Kidney (tissue), 13 donors: ENCODE measurements at regions not wholly inside any gene's neighbourhood (a gene's known extent, or its start where the extent isn't known, plus 50 kb on each side); places are given as distances from the start of the nearest gene placed in this dataset.

Experiments used
- DNase-seq, 5 donors: peaks; one replicate each; pipeline ENCODE4 v3.0.0-alpha.2; 2013 to 2020
- FAIRE-seq: peaks from 2 replicates; lab custom pipeline; 2012; peaks lifted over from hg19 to GRCh38; lab: Jason Lieb, UNC
- H3K27ac ChIP-seq, 2 donors: one replicate each; pipeline ENCODE4 v1.7.0; 2013; ENCODE audit warnings: low read depth in 2 of 2, low read length in 2 of 2, inconsistent platforms in 1 of 2
- H3K27me3 ChIP-seq: one replicate; pipeline ENCODE4 v1.7.1; 2013; ENCODE audit warnings: low read length, inconsistent platforms; ENCODE audit not compliant: control insufficient read depth, insufficient read depth
- H3K36me3 ChIP-seq, 3 donors: one replicate each; pipeline versions ENCODE4 v1.7.0 to v1.7.1; 2013; ENCODE audit warnings: low read length in 3 of 3, control low read depth in 1 of 3, inconsistent platforms in 1 of 3; ENCODE audit not compliant: insufficient read depth in 3 of 3, control insufficient read depth in 2 of 3
- H3K4me1 ChIP-seq, 3 donors: one replicate each; pipeline versions ENCODE4 v1.7.0 to v1.7.1; 2013; ENCODE audit warnings: low read length in 3 of 3, inconsistent platforms in 1 of 3, low read depth in 1 of 3; ENCODE audit not compliant: control insufficient read depth in 2 of 3, insufficient read depth in 2 of 3
- H3K4me3 ChIP-seq, 3 donors: one replicate each; pipeline versions ENCODE4 v1.7.0 to v1.8.1; 2013; ENCODE audit warnings: low read length in 3 of 3, control low read depth in 1 of 3, inconsistent platforms in 1 of 3
- H3K9ac ChIP-seq, 3 donors: one replicate each; pipeline versions ENCODE4 v1.7.0 to v1.7.1; 2013; ENCODE audit warnings: low read length in 3 of 3, control low read depth in 1 of 3, inconsistent platforms in 1 of 3
- H3K9me3 ChIP-seq, 3 donors: one replicate each; pipeline versions ENCODE4 v1.7.0 to v1.7.1; 2013; ENCODE audit warnings: low read length in 3 of 3, control low read depth in 1 of 3, inconsistent platforms in 1 of 3; ENCODE audit not compliant: control insufficient read depth in 2 of 3, insufficient read depth in 1 of 3
- intact Hi-C: fragments of 100-400 bp; cut with DNase I; formaldehyde crosslinking; loops from one replicate; pipeline ENCODE4 v1.11.1; 2022
- TF ChIP-seq, protein P1 (sequence below): IDR thresholded peaks from 3 replicates; pipeline ENCODE4 v1.5.1; 2012; ENCODE audit warnings: mild to moderate bottlenecking, moderate library complexity, borderline replicate concordance; ENCODE audit not compliant: insufficient read depth; ENCODE audit errors: extremely low read depth
- donor health status: control.
- donor health status: control.
- donor health status: control.
- donor health status: control.
- donor health status: control.
- donor health status: DM: yes; HTN: yes; CAD: no.
- donor health status: Normal renal cell carcinoma (clear cell type).

DNA sequence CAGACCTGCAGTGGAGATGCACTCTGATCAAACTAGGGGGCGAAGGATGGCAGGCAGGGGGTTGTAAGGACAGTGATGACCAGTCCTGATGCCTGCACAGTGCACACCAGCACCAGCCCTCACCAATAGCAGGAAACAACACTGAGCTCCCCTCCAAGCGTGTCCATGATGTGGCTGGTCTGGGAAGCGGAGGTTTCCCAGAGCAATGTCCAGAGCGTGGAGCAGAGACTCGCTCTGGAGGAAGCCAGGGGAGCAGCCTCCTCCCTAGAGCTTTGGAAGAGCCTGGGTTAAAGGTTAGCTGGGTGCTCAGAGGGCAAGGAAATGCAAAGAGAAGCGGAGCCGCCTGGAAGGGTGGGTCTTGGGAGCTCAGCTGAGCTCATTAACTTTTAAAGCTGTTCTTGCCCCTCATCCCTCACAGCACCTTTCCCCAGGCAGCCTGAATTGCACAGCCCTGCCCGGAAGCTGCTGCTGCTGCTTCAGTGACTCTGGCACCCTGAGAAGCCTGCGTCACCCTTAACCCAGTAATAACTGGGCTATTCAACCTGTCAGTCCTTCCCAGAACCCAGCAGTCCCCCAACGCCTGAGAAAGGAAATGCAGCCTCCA, 162.2 kb upstream of the RAB4A start:
- DNase-seq = peak; percentile 74 to 85 (median 81)
- intact Hi-C loops = no loop called here
- no peak for FAIRE-seq
- no peak overlapping the region for H3K9ac ChIP-seq
- peaks cover 0 to 2% (median 0%) of the 10 kb centered on the region in 3 donors for H3K4me1 ChIP-seq
- no peak overlapping the region for H3K4me3 ChIP-seq
- H3K36me3 ChIP-seq = no peaks in the 10 kb centered on the region
- no peaks in the 10 kb centered on the region for H3K9me3 ChIP-seq
- no peaks in the 10 kb centered on the region for H3K27me3 ChIP-seq
- TF ChIP-seq, protein P1, sequence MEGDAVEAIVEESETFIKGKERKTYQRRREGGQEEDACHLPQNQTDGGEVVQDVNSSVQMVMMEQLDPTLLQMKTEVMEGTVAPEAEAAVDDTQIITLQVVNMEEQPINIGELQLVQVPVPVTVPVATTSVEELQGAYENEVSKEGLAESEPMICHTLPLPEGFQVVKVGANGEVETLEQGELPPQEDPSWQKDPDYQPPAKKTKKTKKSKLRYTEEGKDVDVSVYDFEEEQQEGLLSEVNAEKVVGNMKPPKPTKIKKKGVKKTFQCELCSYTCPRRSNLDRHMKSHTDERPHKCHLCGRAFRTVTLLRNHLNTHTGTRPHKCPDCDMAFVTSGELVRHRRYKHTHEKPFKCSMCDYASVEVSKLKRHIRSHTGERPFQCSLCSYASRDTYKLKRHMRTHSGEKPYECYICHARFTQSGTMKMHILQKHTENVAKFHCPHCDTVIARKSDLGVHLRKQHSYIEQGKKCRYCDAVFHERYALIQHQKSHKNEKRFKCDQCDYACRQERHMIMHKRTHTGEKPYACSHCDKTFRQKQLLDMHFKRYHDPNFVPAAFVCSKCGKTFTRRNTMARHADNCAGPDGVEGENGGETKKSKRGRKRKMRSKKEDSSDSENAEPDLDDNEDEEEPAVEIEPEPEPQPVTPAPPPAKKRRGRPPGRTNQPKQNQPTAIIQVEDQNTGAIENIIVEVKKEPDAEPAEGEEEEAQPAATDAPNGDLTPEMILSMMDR = no peak
- no peak overlapping the region for H3K27ac ChIP-seq

DNA sequence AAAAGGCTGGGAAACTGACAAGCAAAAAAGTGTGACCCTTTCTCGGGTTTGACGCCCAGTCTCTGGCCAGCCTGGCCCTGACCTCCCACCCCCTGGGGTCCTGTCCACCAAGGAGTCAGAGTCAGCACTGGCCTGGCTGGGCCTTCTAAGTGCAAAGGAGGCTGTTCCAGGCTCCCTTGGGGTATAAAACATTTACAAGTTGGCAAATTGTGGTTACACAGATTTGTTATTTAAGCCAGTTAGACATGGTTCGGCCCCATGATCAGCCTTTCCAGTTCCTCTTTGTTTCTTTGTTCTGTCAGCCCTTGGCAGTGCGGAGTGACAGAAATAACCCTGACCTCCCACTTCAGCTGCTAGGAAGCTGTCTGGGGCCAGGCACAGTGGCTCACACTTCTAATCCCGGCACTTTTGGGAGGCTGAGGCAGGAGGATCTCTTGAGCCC, 161.6 kb upstream of the RAB4A start:
- Histone ChIP-seq H3K27me3 (no peaks in the 10 kb centered on the region), H3K9ac (no peak overlapping the region), H3K9me3 (no peaks in the 10 kb centered on the region), H3K27ac (no peak overlapping the region), H3K36me3 (no peaks in the 10 kb centered on the region), H3K4me3 (no peak overlapping the region), H3K4me1 (peaks cover 0 to 2% (median 0%) of the 10 kb centered on the region in 3 donors)
- no peak for FAIRE-seq
- TF ChIP-seq, protein P1 = no peak
- intact Hi-C loops = no loop called here
- peak in 2 of 5 donors; percentile 41 to 44 for DNase-seq

DNA sequence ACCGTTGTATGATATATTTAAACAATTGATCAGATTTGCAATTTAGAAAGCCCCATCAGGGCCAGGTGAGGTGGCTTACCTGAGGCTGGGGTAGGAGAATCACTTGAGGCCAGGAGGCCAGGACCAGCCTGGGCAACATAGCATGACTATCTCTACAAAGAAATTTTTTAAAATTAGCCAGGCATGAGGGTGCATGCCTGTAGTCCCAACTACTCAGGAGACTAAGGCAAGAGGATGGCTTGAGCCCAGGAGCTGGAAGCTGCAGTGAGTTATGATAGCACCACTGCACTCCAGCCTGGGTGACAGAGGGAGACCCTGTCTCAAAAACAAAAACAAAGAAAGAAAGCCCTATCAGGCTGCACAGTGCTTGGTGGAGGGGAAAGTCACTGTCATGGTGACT, 159.9 kb upstream of the RAB4A start:
- H3K36me3 ChIP-seq = no peaks in the 10 kb centered on the region
- no peak overlapping the region for H3K27ac ChIP-seq
- no peak overlapping the region for H3K9ac ChIP-seq
- intact Hi-C loops = no loop called here
- H3K4me3 ChIP-seq = no peak overlapping the region
- TF ChIP-seq, protein P1 = no peak
- no peak for FAIRE-seq
- H3K4me1 ChIP-seq = peaks cover 0 to 2% (median 0%) of the 10 kb centered on the region in 3 donors
- H3K27me3 ChIP-seq = no peaks in the 10 kb centered on the region
- DNase-seq = no peak
- H3K9me3 ChIP-seq = no peaks in the 10 kb centered on the region
